Fibroblast of peridontal ligament (primary cell): ENCODE measurements at regions not wholly inside any gene's neighbourhood (a gene's known extent, or its start where the extent isn't known, plus 50 kb on each side); places are given as distances from the start of the nearest gene placed in this dataset.

Experiments
- DNase-seq: peaks from one replicate; pipeline ENCODE4 v3.0.0-alpha.2; 2010; ENCODE audit errors: extremely low read depth

- DNase-seq = no peak
Measured at GRCh38 chr16:63289834-63290460, 1253.7 kb upstream of the CDH8 start.

GRCh38 chr16:63287401-63287800 lies 1251.2 kb upstream of the CDH8 start:
- no peak for DNase-seq

- DNase-seq = no peak
Measured at GRCh38 chr16:63283721-63284120, 1247.5 kb upstream of the CDH8 start.

GRCh38 chr16:63244631-63245030 lies 1208.4 kb upstream of the CDH8 start:
- DNase-seq = no peak

GRCh38 chr16:63241497-63242028 lies 1205.3 kb upstream of the CDH8 start:
- no peak for DNase-seq

- DNase-seq = no peak
Measured at GRCh38 chr16:63239065-63239570, 1202.9 kb upstream of the CDH8 start.

- no peak for DNase-seq
Measured at GRCh38 chr16:63230421-63231040, 1194.3 kb upstream of the CDH8 start.

GRCh38 chr16:63228259-63228658 lies 1192.0 kb upstream of the CDH8 start:
- no peak for DNase-seq

- DNase-seq = no peak
Measured at GRCh38 chr16:63223851-63224250, 1187.6 kb upstream of the CDH8 start.

- DNase-seq = no peak
Measured at GRCh38 chr16:63216696-63217423, 1180.6 kb upstream of the CDH8 start.

- no peak for DNase-seq
Measured at GRCh38 chr16:63201851-63202250, 1165.6 kb upstream of the CDH8 start.

GRCh38 chr16:63200940-63201339 lies 1164.7 kb upstream of the CDH8 start:
- no peak for DNase-seq

- no peak for DNase-seq
Measured at GRCh38 chr16:63195336-63195735, 1159.1 kb upstream of the CDH8 start.

- DNase-seq = no peak
Measured at GRCh38 chr16:63192980-63193379, 1156.7 kb upstream of the CDH8 start.

- no peak for DNase-seq
Measured at GRCh38 chr16:63188086-63188771, 1152.0 kb upstream of the CDH8 start.

GRCh38 chr16:63187638-63188037 lies 1151.4 kb upstream of the CDH8 start:
- DNase-seq = no peak

GRCh38 chr16:63185235-63185780 lies 1149.1 kb upstream of the CDH8 start:
- DNase-seq = no peak

GRCh38 chr16:63183743-63184142 lies 1147.5 kb upstream of the CDH8 start:
- DNase-seq = no peak

GRCh38 chr16:63175313-63175712 lies 1139.1 kb upstream of the CDH8 start:
- DNase-seq = no peak

GRCh38 chr16:63174801-63175200 lies 1138.6 kb upstream of the CDH8 start:
- DNase-seq = no peak

GRCh38 chr16:63171545-63171944 lies 1135.3 kb upstream of the CDH8 start:
- DNase-seq = no peak

- no peak for DNase-seq
Measured at GRCh38 chr16:63169100-63169499, 1132.9 kb upstream of the CDH8 start.
